Fibroblast of mammary gland (primary cell): ENCODE measurements at regions not wholly inside any gene's neighbourhood (a gene's known extent, or its start where the extent isn't known, plus 50 kb on each side); places are given as distances from the start of the nearest gene placed in this dataset.
"Not testable (repeated sequence)": the region's sequence is repeated elsewhere in the genome, so short reads cannot be mapped to it uniquely, and the experiment has no call there.

Experiments used
- DNase-seq: peaks from one replicate; pipeline ENCODE4 v3.0.0-alpha.2; 2010; ENCODE audit warnings: low read depth
- H3K4me3 ChIP-seq: 2 replicates; pipeline ENCODE4 v1.5.1; 2011; ENCODE audit warnings: low read depth, mild to moderate bottlenecking, low read length, moderate library complexity; ENCODE audit not compliant: control insufficient read depth
- CTCF ChIP-seq: conservative IDR thresholded peaks from 2 replicates; pipeline ENCODE4 v1.5.1; 2011; ENCODE audit warnings: low read depth, low read length, inconsistent platforms; ENCODE audit not compliant: control insufficient read depth, insufficient read depth

- no peak for TF ChIP-seq CTCF
- no peak overlapping the region for H3K4me3 ChIP-seq
- no peak for DNase-seq
Observed at GRCh38 chr7:29649876-29650275, 86.2 kb downstream of the PRR15 start.

GRCh38 chr7:29651477-29651876, 87.8 kb downstream of the PRR15 start:
- TF ChIP-seq CTCF: no peak

GRCh38 chr7:29652556-29652955, 88.9 kb downstream of the PRR15 start:
- no peak for TF ChIP-seq CTCF
- DNase-seq: no peak
- H3K4me3 ChIP-seq: no peak overlapping the region

More at GRCh38 chr7:29651477-29651876, 87.8 kb downstream of the PRR15 start:
- DNase-seq: no peak
- no peak overlapping the region for H3K4me3 ChIP-seq

DNA sequence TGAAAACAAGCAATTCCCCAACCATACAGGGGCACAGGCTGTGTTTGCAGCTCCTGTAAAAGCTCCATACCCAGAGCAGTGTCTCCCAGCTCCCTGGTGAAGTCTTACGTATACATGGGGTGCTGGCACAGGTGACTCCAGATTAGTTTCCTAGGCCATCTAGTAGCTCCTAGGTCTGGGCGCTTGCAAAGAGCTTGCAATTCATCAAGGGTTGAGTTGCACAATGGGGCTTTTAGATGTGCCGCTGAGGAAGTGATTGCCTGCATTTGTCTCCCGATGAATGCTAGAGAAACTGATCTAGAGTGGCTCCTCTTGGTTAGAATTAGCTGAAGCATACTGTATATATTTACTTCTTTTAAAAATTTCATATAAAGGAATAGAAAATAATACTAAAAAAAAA, 90.7 kb downstream of the PRR15 start:
- DNase-seq, H3K4me3 ChIP-seq: not testable (repeated sequence)

GRCh38 chr7:29657288-29657687, 93.7 kb downstream of the PRR15 start:
- no peak overlapping the region for H3K4me3 ChIP-seq
- DNase-seq: no peak
- no peak for TF ChIP-seq CTCF

- DNase-seq: no peak
- TF ChIP-seq CTCF: no peak
- H3K4me3 ChIP-seq: no peak overlapping the region
Observed at GRCh38 chr7:29657856-29658255, 94.2 kb downstream of the PRR15 start.

GRCh38 chr7:29659213-29659612, 95.6 kb downstream of the PRR15 start:
- not testable (repeated sequence) for H3K4me3 ChIP-seq, DNase-seq

GRCh38 chr7:29662899-29663298, 99.3 kb downstream of the PRR15 start:
- DNase-seq, H3K4me3 ChIP-seq: not testable (repeated sequence)

GRCh38 chr7:29664999-29665398, 101.4 kb downstream of the PRR15 start:
- DNase-seq, H3K4me3 ChIP-seq: not testable (repeated sequence)

- not testable (repeated sequence) for H3K4me3 ChIP-seq, DNase-seq
Observed at GRCh38 chr7:29667096-29667669, 103.5 kb downstream of the PRR15 start.

DNA sequence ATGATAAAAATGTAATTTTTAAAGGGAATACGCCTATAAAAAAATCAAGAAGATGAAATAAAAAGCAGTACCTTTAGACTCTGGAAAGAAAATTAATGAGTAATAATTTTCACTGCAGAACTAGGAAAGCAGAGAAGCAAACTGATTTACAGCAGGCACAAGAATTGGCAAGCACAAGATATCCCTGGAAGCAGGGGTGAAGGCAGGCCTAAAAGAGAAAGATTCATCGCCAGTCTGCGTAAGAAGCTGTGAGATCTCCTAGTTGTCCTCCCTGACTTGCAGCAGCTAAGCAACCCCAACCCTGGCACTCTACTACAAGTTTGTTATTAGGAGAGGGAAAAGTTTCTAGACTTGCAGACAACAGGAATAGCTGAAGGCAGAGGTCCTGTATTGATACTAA, 107.7 kb downstream of the PRR15 start:
- H3K4me3 ChIP-seq: not testable (repeated sequence)
- peak; percentile 6 for DNase-seq

GRCh38 chr7:29673635-29674034, 110.0 kb downstream of the PRR15 start:
- not testable (repeated sequence) for H3K4me3 ChIP-seq, DNase-seq

GRCh38 chr7:29674626-29675025, 111.0 kb downstream of the PRR15 start:
- not testable (repeated sequence) for H3K4me3 ChIP-seq, DNase-seq
